GM23248 (cell line): ENCODE measurements at regions not wholly inside any gene's neighbourhood (a gene's known extent, or its start where the extent isn't known, plus 50 kb on each side); places are given as distances from the start of the nearest gene placed in this dataset.

Source experiments
- DNase-seq: peaks from one replicate; pipeline ENCODE4 v3.0.0-alpha.2; 2015
- H2AFZ ChIP-seq: fragments of 200-600 bp; sonication (generic); 2 replicates; pipeline ENCODE4 v1.6.1; 2016; ENCODE audit warnings: antibody characterized with exemption
- H3F3A ChIP-seq: fragments of 200-600 bp; sonication (generic); 2 replicates; pipeline ENCODE4 v1.6.1; 2016; ENCODE audit warnings: mild to moderate bottlenecking, antibody characterized with exemption, mixed run types; ENCODE audit not compliant: insufficient read depth
- H3K27ac ChIP-seq: fragments of 200-600 bp; sonication (generic); 2 replicates; pipeline ENCODE4 v1.5.1; 2016; ENCODE audit warnings: mild to moderate bottlenecking
- H3K27me3 ChIP-seq: fragments of 200-600 bp; sonication (generic); replicated peaks from 2 replicates; pipeline ENCODE4 v1.6.1; 2016; ENCODE audit warnings: mild to moderate bottlenecking; ENCODE audit not compliant: insufficient read depth
- H3K36me3 ChIP-seq: fragments of 200-600 bp; sonication (generic); 2 replicates; pipeline ENCODE4 v1.6.1; 2016; ENCODE audit warnings: low read depth, mild to moderate bottlenecking
- H3K4me1 ChIP-seq: fragments of 200-600 bp; sonication (generic); 2 replicates; pipeline ENCODE4 v1.6.1; 2016; ENCODE audit warnings: mild to moderate bottlenecking; ENCODE audit not compliant: insufficient read depth
- H3K4me2 ChIP-seq: fragments of 200-600 bp; sonication (generic); one replicate; pipeline ENCODE4 v1.6.1; 2016; ENCODE audit warnings: mild to moderate bottlenecking; ENCODE audit not compliant: unreplicated experiment
- H3K4me3 ChIP-seq: fragments of 200-600 bp; sonication (generic); 2 replicates; pipeline ENCODE4 v1.5.1; 2016; ENCODE audit warnings: mild to moderate bottlenecking
- H3K79me2 ChIP-seq: fragments of 200-600 bp; sonication (generic); 2 replicates; pipeline ENCODE4 v1.6.1; 2016; ENCODE audit warnings: mild to moderate bottlenecking; ENCODE audit not compliant: insufficient read depth
- H3K9ac ChIP-seq: fragments of 200-600 bp; sonication (generic); 2 replicates; pipeline ENCODE4 v1.6.1; 2016; ENCODE audit warnings: mild to moderate bottlenecking
- H3K9me2 ChIP-seq: fragments of 200-600 bp; sonication (generic); 2 replicates; pipeline ENCODE4 v1.6.1; 2016; ENCODE audit warnings: mixed run types, mild to moderate bottlenecking, moderate library complexity; ENCODE audit not compliant: insufficient read depth
- H3K9me3 ChIP-seq: fragments of 200-600 bp; sonication (generic); one replicate; pipeline ENCODE4 v1.6.1; 2017; ENCODE audit warnings: low read depth
- H4K20me1 ChIP-seq: fragments of 200-600 bp; sonication (generic); 2 replicates; pipeline ENCODE4 v1.6.0; 2016; ENCODE audit not compliant: insufficient read depth
- EZH2 ChIP-seq: fragments of 200-600 bp; sonication (generic); IDR thresholded peaks from 2 replicates; pipeline ENCODE4 v1.6.1; 2018; ENCODE audit warnings: antibody characterized with exemption, mild to moderate bottlenecking; ENCODE audit not compliant: insufficient read depth, poor library complexity, severe bottlenecking
- EZH2phosphoT487 ChIP-seq: fragments of 200-600 bp; sonication (generic); IDR thresholded peaks from 2 replicates; pipeline ENCODE4 v1.6.1; 2018; ENCODE audit warnings: antibody characterized with exemption, moderate library complexity, mild to moderate bottlenecking, low read depth; ENCODE audit not compliant: insufficient read depth
- WGBS, 2 experiments: methylation state at CpG; one replicate each; pipeline ENCODE4 v1.1.6; 2015 to 2017; ENCODE audit warnings: low lambda C conversion rate in 2 of 2, low coverage in 1 of 2; ENCODE audit errors: missing lambda C conversion rate in 2 of 2; 5-methylcytosine and 5-hydroxymethylcytosine counted together
- in situ Hi-C: fragments of 300-500 bp; cut with MboI; formaldehyde crosslinking; loops from 2 replicates; pipeline ENCODE4 v1.15.0; 2020

- no peak overlapping the region for H3K4me3 ChIP-seq
- TF ChIP-seq EZH2 (no peak), EZH2phosphoT487 (no peak)
- in situ Hi-C loops: no loop called here
- no peaks in the 10 kb centered on the region for H3K9me3 ChIP-seq
- H3K79me2 ChIP-seq: no peaks in the 10 kb centered on the region
- H3K9ac ChIP-seq: no peak overlapping the region
- DNase-seq: no peak
- no peaks in the 10 kb centered on the region for H3K27me3 ChIP-seq
- H2AFZ ChIP-seq: no peak overlapping the region
- H3F3A ChIP-seq: no peaks in the 10 kb centered on the region
- H3K4me2 ChIP-seq: no peak overlapping the region
- no peaks in the 10 kb centered on the region for H4K20me1 ChIP-seq
- H3K9me2 ChIP-seq: no peaks in the 10 kb centered on the region
- no peaks in the 10 kb centered on the region for H3K36me3 ChIP-seq
- H3K27ac ChIP-seq: no peak overlapping the region
- 47 to 50% methylated on average over 9 of the region's 9 CpGs for WGBS, 2 experiments
- no peaks in the 10 kb centered on the region for H3K4me1 ChIP-seq
These were observed 208.5 kb downstream of the TMEM114 start for GRCh38 chr16:8381814-8382213.

- Histone ChIP-seq H4K20me1 (no peaks in the 10 kb centered on the region), H3K36me3 (no peaks in the 10 kb centered on the region), H2AFZ (no peak overlapping the region), H3K4me3 (no peak overlapping the region), H3K9ac (no peak overlapping the region), H3K27me3 (no peaks in the 10 kb centered on the region), H3K4me1 (no peaks in the 10 kb centered on the region), H3K4me2 (no peak overlapping the region), H3K27ac (no peak overlapping the region), H3F3A (no peaks in the 10 kb centered on the region), H3K79me2 (no peaks in the 10 kb centered on the region), H3K9me2 (no peaks in the 10 kb centered on the region), H3K9me3 (no peaks in the 10 kb centered on the region)
- in situ Hi-C loops: no loop called here
- WGBS, 2 experiments: 22 to 33% methylated on average over 6 of the region's 6 CpGs
- TF ChIP-seq EZH2phosphoT487: no peak
- no peak for TF ChIP-seq EZH2
- no peak for DNase-seq
These were observed 210.0 kb downstream of the TMEM114 start for GRCh38 chr16:8380311-8380710.

GRCh38 chr16:8377864-8378263, 212.4 kb downstream of the TMEM114 start:
- Histone ChIP-seq H3K4me1 (no peaks in the 10 kb centered on the region), H3K27ac (no peak overlapping the region), H3F3A (no peaks in the 10 kb centered on the region), H2AFZ (no peak overlapping the region), H3K79me2 (no peaks in the 10 kb centered on the region), H3K4me3 (no peak overlapping the region), H4K20me1 (no peaks in the 10 kb centered on the region), H3K27me3 (no peaks in the 10 kb centered on the region), H3K4me2 (no peak overlapping the region), H3K9ac (no peak overlapping the region), H3K36me3 (no peaks in the 10 kb centered on the region), H3K9me3 (no peaks in the 10 kb centered on the region), H3K9me2 (no peaks in the 10 kb centered on the region)
- no peak for DNase-seq
- no peak for TF ChIP-seq EZH2
- no peak for TF ChIP-seq EZH2phosphoT487
- in situ Hi-C loops: no loop called here
- WGBS, 2 experiments: 15 to 27% methylated on average over 3 of the region's 3 CpGs

DNA sequence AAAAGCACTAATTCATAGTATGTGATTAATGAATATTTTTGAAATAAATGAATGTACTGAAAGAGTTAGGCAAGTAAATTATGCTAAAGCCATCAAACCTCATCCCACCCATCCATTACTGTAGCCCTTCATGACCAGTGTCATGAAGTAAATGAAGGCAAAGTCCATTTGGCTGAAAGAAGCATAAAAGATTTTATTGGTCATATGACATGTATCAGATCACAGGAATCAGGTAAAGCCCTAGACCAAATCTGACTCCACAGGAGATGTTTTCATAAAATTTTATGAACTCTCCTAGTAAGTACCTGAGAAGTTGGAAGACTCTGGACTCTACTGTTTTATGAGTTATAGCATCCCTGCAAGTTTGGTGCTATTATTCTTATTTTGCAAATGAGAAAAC, 213.5 kb downstream of the TMEM114 start:
- Histone ChIP-seq H3K9me3 (no peaks in the 10 kb centered on the region), H3K4me2 (no peak overlapping the region), H3K79me2 (no peaks in the 10 kb centered on the region), H2AFZ (no peak overlapping the region), H3K9me2 (no peaks in the 10 kb centered on the region), H3K9ac (no peak overlapping the region), H3F3A (no peaks in the 10 kb centered on the region), H3K27me3 (no peaks in the 10 kb centered on the region), H4K20me1 (no peaks in the 10 kb centered on the region), H3K27ac (no peak overlapping the region), H3K4me3 (no peak overlapping the region), H3K4me1 (no peaks in the 10 kb centered on the region), H3K36me3 (no peaks in the 10 kb centered on the region)
- TF ChIP-seq EZH2phosphoT487 (no peak), EZH2 (no peak)
- no peak for DNase-seq
- in situ Hi-C loops: no loop called here

DNA sequence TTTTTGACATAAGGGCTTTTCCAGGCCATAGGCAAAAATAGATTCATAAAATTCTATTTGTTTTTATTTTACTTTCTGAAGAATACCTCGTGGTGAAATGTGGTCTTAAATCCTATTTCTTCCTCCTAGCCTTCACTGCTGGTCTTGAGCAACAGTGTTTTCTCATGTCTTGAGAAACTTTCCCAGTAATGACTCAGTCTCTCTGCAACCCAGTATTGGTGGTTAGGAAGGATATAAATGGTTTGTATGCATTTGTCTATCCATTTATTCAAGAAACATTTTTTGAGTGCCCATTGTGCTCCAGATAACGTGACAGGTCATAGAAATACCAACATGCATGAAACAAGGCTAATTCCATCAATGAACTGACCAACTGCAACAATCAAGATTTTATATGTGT, 213.9 kb downstream of the TMEM114 start:
- no peak overlapping the region for H3K27ac ChIP-seq
- no peaks in the 10 kb centered on the region for H4K20me1 ChIP-seq
- no peak overlapping the region for H3K4me2 ChIP-seq
- H3K79me2 ChIP-seq: no peaks in the 10 kb centered on the region
- H3F3A ChIP-seq: no peaks in the 10 kb centered on the region
- no peak for TF ChIP-seq EZH2phosphoT487
- TF ChIP-seq EZH2: no peak
- no peaks in the 10 kb centered on the region for H3K9me2 ChIP-seq
- H3K4me3 ChIP-seq: no peak overlapping the region
- no peaks in the 10 kb centered on the region for H3K9me3 ChIP-seq
- no peaks in the 10 kb centered on the region for H3K4me1 ChIP-seq
- in situ Hi-C loops: no loop called here
- 2 to 5% methylated on average over 2 of the region's 2 CpGs for WGBS, 2 experiments
- no peak overlapping the region for H2AFZ ChIP-seq
- no peak overlapping the region for H3K9ac ChIP-seq
- no peak for DNase-seq
- H3K36me3 ChIP-seq: no peaks in the 10 kb centered on the region
- no peaks in the 10 kb centered on the region for H3K27me3 ChIP-seq
